H9 (cell line): ENCODE measurements at regions not wholly inside any gene's neighbourhood (a gene's known extent, or its start where the extent isn't known, plus 50 kb on each side); places are given as distances from the start of the nearest gene placed in this dataset.

ENCODE experiments used
- DNase-seq: peaks from one replicate; pipeline ENCODE4 v3.0.0-alpha.2; 2017
- H2AFZ ChIP-seq: one replicate; pipeline ENCODE4 v1.6.1; 2013; ENCODE audit warnings: mild to moderate bottlenecking, low read length, control low read depth, moderate library complexity
- H2AK5ac ChIP-seq: 2 replicates; pipeline ENCODE4 v1.6.1; 2013; ENCODE audit warnings: low read length, control low read depth, mixed read lengths; ENCODE audit not compliant: insufficient read length
- H2BK120ac ChIP-seq: one replicate; pipeline ENCODE4 v1.6.1; 2013; ENCODE audit warnings: low read depth, mild to moderate bottlenecking, low read length, control low read depth, inconsistent platforms; ENCODE audit not compliant: poor library complexity, severe bottlenecking
- H2BK12ac ChIP-seq: 2 replicates; pipeline ENCODE4 v1.6.1; 2013; ENCODE audit warnings: low read length, control low read depth, mixed read lengths, low read depth; ENCODE audit not compliant: insufficient read length
- H2BK15ac ChIP-seq: 2 replicates; pipeline ENCODE4 v1.6.1; 2013; ENCODE audit warnings: low read depth, low read length, control low read depth
- H2BK20ac ChIP-seq: one replicate; pipeline ENCODE4 v1.6.1; 2013; ENCODE audit warnings: low read depth, mild to moderate bottlenecking, low read length, control low read depth, inconsistent platforms; ENCODE audit not compliant: poor library complexity, severe bottlenecking
- H2BK5ac ChIP-seq: 2 replicates; pipeline ENCODE4 v1.6.1; 2013; ENCODE audit warnings: low read length, control low read depth, mixed read lengths; ENCODE audit not compliant: insufficient read length
- H3K14ac ChIP-seq: 2 replicates; pipeline ENCODE4 v1.6.1; 2013; ENCODE audit warnings: low read length, control low read depth; ENCODE audit not compliant: insufficient read depth
- H3K18ac ChIP-seq: 2 replicates; pipeline ENCODE4 v1.6.1; 2013; ENCODE audit warnings: low read depth, mild to moderate bottlenecking, mixed read lengths, low read length, control low read depth; ENCODE audit not compliant: insufficient read length
- H3K23ac ChIP-seq: 2 replicates; pipeline ENCODE4 v1.6.1; 2013; ENCODE audit warnings: low read length, control low read depth, mixed read lengths, low read depth; ENCODE audit not compliant: insufficient read length
- H3K23me2 ChIP-seq: 2 replicates; pipeline ENCODE4 v1.6.1; 2013; ENCODE audit warnings: low read depth, mild to moderate bottlenecking, mixed read lengths, low read length, control low read depth; ENCODE audit not compliant: insufficient read length, poor library complexity, severe bottlenecking
- H3K27ac ChIP-seq: 2 replicates; pipeline ENCODE4 v1.5.1; 2013; ENCODE audit warnings: low read length, control low read depth, mixed read lengths, low read depth; ENCODE audit not compliant: insufficient read length
- H3K27me3 ChIP-seq: 2 replicates; pipeline ENCODE4 v1.6.1; 2013; ENCODE audit warnings: low read length, control low read depth, inconsistent platforms; ENCODE audit not compliant: insufficient read depth
- H3K4ac ChIP-seq: 2 replicates; pipeline ENCODE4 v1.6.1; 2013; ENCODE audit warnings: low read depth, mild to moderate bottlenecking, control low read depth, inconsistent platforms, low read length, moderate library complexity
- H3K4me1 ChIP-seq: 2 replicates; pipeline ENCODE4 v1.6.1; 2013; ENCODE audit warnings: low read length, control low read depth, inconsistent platforms; ENCODE audit not compliant: insufficient read depth
- H3K4me2 ChIP-seq: 2 replicates; pipeline ENCODE4 v1.6.1; 2013; ENCODE audit warnings: low read length, control low read depth, mixed read lengths; ENCODE audit not compliant: insufficient read length, insufficient read depth
- H3K56ac ChIP-seq: 2 replicates; pipeline ENCODE4 v1.6.1; 2013; ENCODE audit warnings: low read depth, mild to moderate bottlenecking, mixed read lengths, low read length, control low read depth; ENCODE audit not compliant: insufficient read length
- H3K79me1 ChIP-seq: 2 replicates; pipeline ENCODE4 v1.6.1; 2013; ENCODE audit warnings: low read depth, mild to moderate bottlenecking, moderate library complexity, low read length, control low read depth, inconsistent platforms; ENCODE audit not compliant: insufficient read depth, poor library complexity, severe bottlenecking
- H3K79me2 ChIP-seq: 2 replicates; pipeline ENCODE4 v1.6.1; 2013; ENCODE audit warnings: low read length, control low read depth, inconsistent platforms; ENCODE audit not compliant: insufficient read depth
- H3K9ac ChIP-seq: 2 replicates; pipeline ENCODE4 v1.6.1; 2013; ENCODE audit warnings: low read length, control low read depth, mixed read lengths; ENCODE audit not compliant: insufficient read length; ENCODE audit errors: extremely low read depth
- H3K9me3 ChIP-seq: one replicate; pipeline ENCODE4 v1.6.1; 2013; ENCODE audit warnings: low read depth, low read length, inconsistent platforms; ENCODE audit not compliant: control insufficient read depth
- H3T11ph ChIP-seq: one replicate; pipeline ENCODE4 v1.6.1; 2013; ENCODE audit warnings: mild to moderate bottlenecking, low read length, control low read depth, inconsistent platforms
- H4K20me1 ChIP-seq: one replicate; pipeline ENCODE4 v1.6.1; 2013; ENCODE audit not compliant: control insufficient read depth, insufficient read length, insufficient read depth
- H4K5ac ChIP-seq: 2 replicates; pipeline ENCODE4 v1.6.1; 2013; ENCODE audit warnings: low read depth, mild to moderate bottlenecking, mixed read lengths, low read length, control low read depth; ENCODE audit not compliant: insufficient read length
- H4K8ac ChIP-seq: replicated peaks from 2 replicates; pipeline ENCODE4 v1.6.1; 2013; ENCODE audit warnings: low read length, control low read depth, mixed read lengths, low read depth; ENCODE audit not compliant: insufficient read length
- H4K91ac ChIP-seq: 2 replicates; pipeline ENCODE4 v1.6.1; 2013; ENCODE audit warnings: low read depth, mild to moderate bottlenecking, moderate library complexity, mixed read lengths, low read length, control low read depth; ENCODE audit not compliant: insufficient read length
- H3K27ac Mint-ChIP-seq, 3 experiments: 2 replicates in 2 of 3; 3 replicates in 1 of 3; pipeline ENCODE4 v1.8.0; 2020 to 2021; ENCODE audit warnings: mixed read lengths in 3 of 3, mild to moderate bottlenecking in 1 of 3, moderate library complexity in 1 of 3
- H3K27me3 Mint-ChIP-seq: 2 replicates; pipeline ENCODE4 v1.8.0; 2021; ENCODE audit warnings: low read depth, mild to moderate bottlenecking, moderate library complexity, mixed read lengths
- H3K36me3 Mint-ChIP-seq, 3 experiments: 2 replicates in 2 of 3; 3 replicates in 1 of 3; pipeline ENCODE4 v1.8.0; 2020 to 2021; ENCODE audit warnings: low read depth in 3 of 3, mixed read lengths in 3 of 3; ENCODE audit not compliant: insufficient read depth in 1 of 3
- H3K4me1 Mint-ChIP-seq, 2 experiments: 2 replicates each; pipeline ENCODE4 v1.8.0; 2020; ENCODE audit warnings: mixed read lengths in 2 of 2
- H3K4me3 Mint-ChIP-seq, 2 experiments: 2 replicates in 1 of 2; 3 replicates in 1 of 2; pipeline ENCODE4 v1.8.0; 2020 to 2021; ENCODE audit warnings: mild to moderate bottlenecking in 2 of 2, mixed read lengths in 2 of 2, moderate library complexity in 1 of 2
- H3K9me3 Mint-ChIP-seq, 2 experiments: 2 replicates in 1 of 2; 3 replicates in 1 of 2; pipeline ENCODE4 v1.8.0; 2020; ENCODE audit warnings: mild to moderate bottlenecking in 2 of 2, mixed read lengths in 2 of 2, moderate library complexity in 1 of 2
- CTCF ChIP-seq: fragments of 200-600 bp; sonication (generic); conservative IDR thresholded peaks from 3 replicates; pipeline ENCODE4 v1.8.0; 2021; ENCODE audit warnings: antibody characterized with exemption, mild to moderate bottlenecking
- WGBS: extraction: QIAGEN DNeasy Blood & Tissue Kit; methylation state at CpG from one replicate; pipeline ENCODE4 v1.1.7; 2013; ENCODE audit warnings: missing lambda C conversion rate, low lambda C conversion rate, mixed read lengths; ENCODE audit not compliant: insufficient read length; ENCODE audit errors: extremely low coverage; 5-methylcytosine and 5-hydroxymethylcytosine counted together

GRCh38 chr12:92537290-92537960 lies 165.4 kb upstream of the PLEKHG7 start:
- Mint-ChIP-seq H3K36me3 (no peaks in the 10 kb centered on the region; a peak in 1 of 7 replicates), H3K9me3 (no peaks in the 10 kb centered on the region), H3K4me1 (peaks cover 12 to 14% of the 10 kb centered on the region in 2 experiments), H3K4me3 (no peak overlapping the region), H3K27me3 (no peaks in the 10 kb centered on the region; the same call in 1 of the 2 replicates), H3K27ac (no peak overlapping the region)
- Histone ChIP-seq H3K23me2 (no peaks in the 10 kb centered on the region), H3K56ac (no peak overlapping the region), H4K8ac (no peak overlapping the region), H3K23ac (no peak overlapping the region), H2AFZ (no peak overlapping the region), H2BK12ac (no peak overlapping the region), H3K9me3 (no peaks in the 10 kb centered on the region), H4K20me1 (no peaks in the 10 kb centered on the region), H3K4me2 (no peak overlapping the region), H4K5ac (no peak overlapping the region), H2AK5ac (no peak overlapping the region), H3K4ac (no peak overlapping the region), H2BK20ac (no peak overlapping the region), H3K18ac (no peak overlapping the region), H3K79me1 (no peaks in the 10 kb centered on the region), H4K91ac (no peak overlapping the region), H3K4me1 (no peaks in the 10 kb centered on the region), H3K27ac (no peak overlapping the region), H3T11ph (no peak overlapping the region), H3K9ac (no peak overlapping the region), H3K27me3 (no peaks in the 10 kb centered on the region), H2BK120ac (no peak overlapping the region), H3K79me2 (no peaks in the 10 kb centered on the region), H2BK5ac (no peak overlapping the region), H3K14ac (no peak overlapping the region), H2BK15ac (no peak overlapping the region)
- WGBS: no CpG with 5 or more reads among the region's 3 CpGs
- no peak for DNase-seq
- no peak for TF ChIP-seq CTCF
